NB4 (cell line): ENCODE measurements at regions not wholly inside any gene's neighbourhood (a gene's known extent, or its start where the extent isn't known, plus 50 kb on each side); places are given as distances from the start of the nearest gene placed in this dataset.
A peak's percentile ranks its signal among the peaks of the same experiment; 100 is the strongest.

Experiments
- DNase-seq: peaks from one replicate; pipeline ENCODE4 v3.0.0; 2010; ENCODE audit warnings: low read depth
- H3K4me3 ChIP-seq: one replicate; pipeline ENCODE4 v1.5.1; 2011; ENCODE audit warnings: mild to moderate bottlenecking, low read depth, low read length, moderate library complexity
- MYC ChIP-seq: IDR thresholded peaks from 2 replicates; pipeline ENCODE4 v1.6.1; 2011; ENCODE audit warnings: low read depth, low read length
- POLR2A ChIP-seq: IDR thresholded peaks from 2 replicates; pipeline ENCODE4 v1.6.1; 2011; ENCODE audit warnings: mild to moderate bottlenecking; ENCODE audit not compliant: insufficient read length; ENCODE audit errors: extremely low read depth
- TF ChIP-seq, protein P1 (sequence below): IDR thresholded peaks from one replicate; pipeline ENCODE4 v1.5.1; 2012; ENCODE audit warnings: low read depth, low read length
- TF ChIP-seq, protein P2 (sequence below): IDR thresholded peaks from 2 replicates; pipeline ENCODE4 v1.6.1; 2011; ENCODE audit warnings: low read depth, low read length

DNA sequence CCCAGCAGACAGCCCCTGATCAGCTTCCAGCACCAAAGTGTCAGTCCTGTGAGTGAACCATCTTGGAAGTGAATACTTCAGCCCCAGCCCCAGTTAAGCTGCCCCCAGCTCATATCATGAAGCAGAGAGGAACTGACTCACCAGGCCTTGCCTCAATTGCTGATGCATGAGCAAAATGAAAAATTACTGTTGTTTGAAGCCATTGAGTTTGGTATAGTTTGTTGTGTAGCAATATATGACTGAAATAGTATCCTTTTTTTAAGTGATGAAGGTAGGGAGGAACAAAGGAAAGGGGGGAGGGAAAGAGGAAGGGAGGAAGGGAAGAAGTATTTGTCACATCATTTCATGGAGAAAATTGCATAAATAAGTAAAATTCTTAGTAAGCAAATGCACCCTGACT lies 266.4 kb downstream of the MAFB start:
- DNase-seq: peak; percentile 37
- TF ChIP-seq, protein P1, sequence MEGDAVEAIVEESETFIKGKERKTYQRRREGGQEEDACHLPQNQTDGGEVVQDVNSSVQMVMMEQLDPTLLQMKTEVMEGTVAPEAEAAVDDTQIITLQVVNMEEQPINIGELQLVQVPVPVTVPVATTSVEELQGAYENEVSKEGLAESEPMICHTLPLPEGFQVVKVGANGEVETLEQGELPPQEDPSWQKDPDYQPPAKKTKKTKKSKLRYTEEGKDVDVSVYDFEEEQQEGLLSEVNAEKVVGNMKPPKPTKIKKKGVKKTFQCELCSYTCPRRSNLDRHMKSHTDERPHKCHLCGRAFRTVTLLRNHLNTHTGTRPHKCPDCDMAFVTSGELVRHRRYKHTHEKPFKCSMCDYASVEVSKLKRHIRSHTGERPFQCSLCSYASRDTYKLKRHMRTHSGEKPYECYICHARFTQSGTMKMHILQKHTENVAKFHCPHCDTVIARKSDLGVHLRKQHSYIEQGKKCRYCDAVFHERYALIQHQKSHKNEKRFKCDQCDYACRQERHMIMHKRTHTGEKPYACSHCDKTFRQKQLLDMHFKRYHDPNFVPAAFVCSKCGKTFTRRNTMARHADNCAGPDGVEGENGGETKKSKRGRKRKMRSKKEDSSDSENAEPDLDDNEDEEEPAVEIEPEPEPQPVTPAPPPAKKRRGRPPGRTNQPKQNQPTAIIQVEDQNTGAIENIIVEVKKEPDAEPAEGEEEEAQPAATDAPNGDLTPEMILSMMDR: no peak
- TF ChIP-seq MYC: no peak
- TF ChIP-seq, protein P2, sequence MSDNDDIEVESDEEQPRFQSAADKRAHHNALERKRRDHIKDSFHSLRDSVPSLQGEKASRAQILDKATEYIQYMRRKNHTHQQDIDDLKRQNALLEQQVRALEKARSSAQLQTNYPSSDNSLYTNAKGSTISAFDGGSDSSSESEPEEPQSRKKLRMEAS: no peak
- TF ChIP-seq POLR2A: no peak
- no peak overlapping the region for H3K4me3 ChIP-seq

DNA sequence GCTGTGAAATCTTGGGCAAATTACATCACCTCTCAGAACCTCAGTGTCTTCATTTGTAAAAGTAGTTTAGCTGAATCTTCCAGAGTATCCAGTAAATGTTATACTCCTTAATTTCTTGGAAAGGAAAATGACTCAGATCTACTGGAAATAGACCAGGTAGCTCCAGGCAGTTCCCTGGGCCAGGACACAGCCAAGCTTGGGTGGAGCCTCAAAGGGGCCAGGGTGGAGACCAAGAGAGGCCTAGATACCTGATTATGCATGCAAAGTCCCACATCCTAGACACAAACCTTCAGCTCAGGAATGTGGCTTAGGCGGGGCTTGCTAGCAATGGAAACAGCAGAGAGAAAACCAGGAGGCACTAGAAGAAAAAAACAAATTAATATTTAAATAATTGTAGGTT lies 272.8 kb downstream of the MAFB start:
- TF ChIP-seq, protein P2: no peak
- TF ChIP-seq MYC (no peak), POLR2A (no peak)
- TF ChIP-seq, protein P1: no peak
- DNase-seq: no peak
- no peak overlapping the region for H3K4me3 ChIP-seq

DNA sequence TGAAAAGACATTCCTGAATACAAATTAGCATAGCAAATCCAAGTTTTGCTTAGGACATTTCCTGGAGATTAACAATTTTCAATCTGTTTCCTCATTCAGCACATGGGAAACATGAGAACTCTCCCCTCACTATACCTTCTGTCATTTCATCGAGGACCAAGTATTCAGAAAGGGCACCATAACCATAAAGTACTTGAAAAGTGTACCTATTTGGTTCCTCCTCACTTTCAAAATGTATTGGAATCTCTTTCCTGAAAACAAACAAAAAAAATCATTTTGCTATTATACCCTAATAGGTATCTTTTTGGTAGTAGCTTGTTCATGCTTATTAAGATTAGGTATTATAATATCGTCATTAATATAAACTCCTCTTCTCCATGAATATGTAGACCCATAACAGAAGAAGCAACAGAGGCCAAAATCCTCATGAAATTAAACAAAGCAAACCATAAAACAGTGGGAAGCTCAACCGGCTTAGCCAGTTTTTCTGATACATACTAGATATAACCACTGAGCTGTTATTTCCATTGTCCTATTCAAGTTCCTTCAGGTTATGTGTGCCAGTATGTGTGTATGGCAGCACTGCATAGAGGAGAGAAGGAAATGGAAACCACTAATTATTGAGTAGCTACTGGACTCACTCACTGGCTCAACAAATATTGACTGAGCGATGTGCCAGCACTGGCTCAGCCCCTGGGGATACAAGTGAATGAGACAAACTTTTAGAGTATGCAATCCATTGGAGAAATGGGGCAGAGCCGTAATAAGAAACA lies 274.0 kb downstream of the MAFB start:
- no peak overlapping the region for H3K4me3 ChIP-seq
- DNase-seq: no peak
- TF ChIP-seq MYC (no peak), POLR2A (no peak)
- TF ChIP-seq, protein P1: no peak
- TF ChIP-seq, protein P2: no peak

DNA sequence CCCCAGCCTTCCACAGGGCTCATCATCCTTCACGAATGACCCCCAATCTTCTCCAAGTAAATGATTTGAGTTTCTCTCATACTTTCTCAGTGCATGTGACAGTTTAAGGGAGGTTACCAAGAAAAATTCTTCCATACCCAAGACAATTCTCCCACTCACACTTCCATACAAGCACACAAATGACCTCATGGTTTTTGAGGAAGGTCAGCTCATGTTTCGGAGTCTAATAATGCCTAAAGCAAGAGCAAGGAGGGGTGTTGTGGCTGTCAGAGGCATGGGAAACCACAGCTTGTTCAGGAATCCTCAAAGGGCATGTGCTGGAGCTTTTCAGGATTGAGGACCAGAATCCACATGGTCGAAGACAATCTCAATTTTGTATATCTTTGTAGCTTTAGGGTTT lies 279.0 kb downstream of the MAFB start:
- no peak overlapping the region for H3K4me3 ChIP-seq
- TF ChIP-seq, protein P2: no peak
- DNase-seq: no peak

DNA sequence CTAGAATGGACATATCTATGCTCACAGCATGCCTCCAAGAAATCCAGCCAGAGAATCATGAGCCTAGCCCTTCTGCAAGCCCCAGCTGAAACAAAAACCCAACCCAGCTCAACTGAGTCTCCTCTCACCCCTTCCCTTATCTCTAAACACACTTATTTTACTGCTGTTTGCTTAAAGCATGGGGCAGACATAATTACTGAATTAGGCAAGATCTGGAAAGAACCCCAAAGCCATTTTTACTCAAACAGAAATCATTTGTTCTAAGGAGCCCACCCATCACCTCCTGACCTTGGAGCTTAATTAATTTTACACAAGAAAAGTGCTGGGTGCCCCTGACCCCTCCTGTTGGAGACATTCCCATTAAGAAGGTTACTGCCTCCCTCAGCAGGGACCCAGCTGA lies 291.6 kb downstream of the MAFB start:
- no peak overlapping the region for H3K4me3 ChIP-seq
- DNase-seq: no peak
- no peak for TF ChIP-seq POLR2A
- no peak for TF ChIP-seq MYC
- TF ChIP-seq, protein P2: no peak
- TF ChIP-seq, protein P1: no peak

DNA sequence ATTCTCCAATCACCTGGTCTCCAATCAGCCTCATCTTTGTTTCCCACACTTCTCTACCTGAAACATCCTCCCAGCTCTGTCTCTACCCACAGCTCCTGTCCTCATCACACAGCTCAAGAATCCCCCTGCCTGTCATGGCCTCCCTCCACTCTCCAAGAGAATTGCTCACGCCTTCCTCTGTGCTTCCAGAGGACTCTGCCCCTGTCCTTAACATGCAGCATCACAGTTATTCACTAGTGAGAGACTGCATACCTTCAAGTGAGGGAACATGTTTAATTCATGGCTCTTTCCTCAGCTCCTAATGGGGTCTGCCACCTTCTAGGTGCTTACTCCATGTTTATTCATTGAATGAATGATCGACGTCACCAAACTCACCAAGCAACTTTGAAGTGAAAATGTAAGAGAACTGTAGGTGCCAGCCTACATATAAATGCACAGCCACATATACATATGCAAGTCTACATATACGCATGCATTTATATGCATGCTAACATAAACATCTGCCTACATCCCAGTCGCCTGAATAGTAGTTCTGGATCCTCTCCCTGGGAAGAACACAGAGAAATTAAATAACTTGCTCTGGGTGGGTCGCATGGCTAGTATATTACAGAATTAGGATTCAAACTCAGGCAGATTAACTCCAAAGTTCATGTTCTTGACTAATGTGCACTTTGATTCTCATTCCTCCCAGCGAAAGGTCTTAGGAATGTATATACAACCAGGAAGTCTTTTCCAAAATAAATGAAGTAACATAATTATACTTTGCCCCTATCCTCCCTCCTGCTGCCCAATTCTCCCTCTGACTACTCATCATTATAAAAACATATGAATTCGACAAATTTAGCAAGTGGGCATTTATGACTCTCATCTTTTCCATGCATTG lies 295.6 kb downstream of the MAFB start:
- no peak overlapping the region for H3K4me3 ChIP-seq
- no peak for DNase-seq
- TF ChIP-seq, protein P2: no peak
- TF ChIP-seq MYC (no peak), POLR2A (no peak)
- TF ChIP-seq, protein P1: no peak
